HG03135 (cell line): ENCODE measurements at regions not wholly inside any gene's neighbourhood (a gene's known extent, or its start where the extent isn't known, plus 50 kb on each side); places are given as distances from the start of the nearest gene placed in this dataset.

Experiments
- ATAC-seq: cut with Tn5 transposase; IDR thresholded peaks from one replicate; pipeline ENCODE4 v1.9.1; 2021; ENCODE audit warnings: mild to moderate bottlenecking, moderate library complexity; ENCODE audit not compliant: unreplicated experiment

DNA sequence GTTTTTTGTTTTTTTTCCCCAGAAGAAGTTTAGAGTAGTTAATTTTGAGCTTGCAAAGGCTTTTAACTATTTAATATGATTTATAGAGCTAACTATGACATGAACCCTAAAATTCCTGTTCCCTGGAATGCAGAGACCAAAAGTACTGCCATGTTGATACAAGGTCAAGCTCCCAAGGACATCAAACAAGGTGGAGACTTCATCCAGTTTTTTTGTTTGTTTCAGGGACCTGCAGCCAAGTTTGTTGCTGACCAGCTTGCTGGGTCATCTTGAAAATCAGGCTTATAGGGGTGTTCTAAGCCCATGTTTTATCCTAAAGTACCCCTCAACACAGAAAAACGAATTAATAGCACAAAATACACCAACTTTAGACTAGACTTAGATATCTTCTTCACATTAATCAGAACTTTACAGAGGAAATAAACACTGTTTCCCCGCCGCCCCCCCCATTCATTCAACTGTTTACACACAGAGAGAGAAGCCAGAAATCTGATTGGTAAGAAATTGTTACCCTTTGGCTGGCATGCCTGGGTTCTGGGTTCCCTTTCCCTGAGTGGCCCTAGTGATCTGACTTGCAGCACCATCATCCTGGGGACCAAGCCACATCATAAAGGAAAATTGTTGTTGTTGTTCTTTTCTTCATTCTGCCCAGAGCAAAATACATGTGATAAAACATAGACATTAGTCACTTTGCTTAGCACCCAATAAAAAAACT lies 860.5 kb downstream of the CCSER2 start:
- no peak for ATAC-seq

DNA sequence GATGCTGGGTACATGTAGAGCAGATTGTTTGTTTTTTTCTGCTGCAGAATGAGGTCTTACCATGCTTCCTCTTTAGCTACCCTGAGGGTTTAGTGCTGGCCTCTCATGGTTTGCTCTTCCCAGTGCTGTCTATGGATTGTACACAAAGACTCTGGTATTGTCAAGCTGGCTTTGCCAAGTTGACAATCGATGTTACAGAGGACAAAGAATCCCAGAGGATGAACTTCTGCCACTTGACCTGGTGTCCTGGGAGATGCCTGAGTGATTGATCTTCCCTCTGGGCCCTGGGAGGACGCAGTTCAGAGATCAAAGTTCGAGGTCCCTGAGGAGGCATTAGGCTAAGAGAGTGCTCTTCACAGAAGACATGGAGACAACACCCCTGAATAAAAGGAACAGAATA lies 865.4 kb downstream of the CCSER2 start:
- ATAC-seq = no peak

DNA sequence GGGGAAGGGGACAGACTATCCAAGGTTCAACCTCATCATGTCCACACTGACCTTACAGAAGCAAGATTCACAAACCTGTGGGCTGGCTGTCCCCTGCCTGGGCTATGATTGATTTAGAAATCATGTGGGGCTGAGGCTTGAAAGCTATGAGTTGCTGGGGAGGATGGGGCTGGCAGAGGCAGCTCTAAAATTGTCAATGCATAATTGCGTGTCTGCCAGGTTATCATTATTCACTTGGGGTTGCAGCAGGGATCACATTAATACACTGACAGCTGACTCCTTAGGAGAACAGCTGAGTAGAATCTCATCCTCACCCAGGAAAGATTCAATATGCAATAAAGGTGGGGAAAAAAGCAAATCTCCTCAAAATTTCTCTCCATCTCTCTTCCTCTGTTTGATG lies 866.3 kb downstream of the CCSER2 start:
- ATAC-seq = no peak

DNA sequence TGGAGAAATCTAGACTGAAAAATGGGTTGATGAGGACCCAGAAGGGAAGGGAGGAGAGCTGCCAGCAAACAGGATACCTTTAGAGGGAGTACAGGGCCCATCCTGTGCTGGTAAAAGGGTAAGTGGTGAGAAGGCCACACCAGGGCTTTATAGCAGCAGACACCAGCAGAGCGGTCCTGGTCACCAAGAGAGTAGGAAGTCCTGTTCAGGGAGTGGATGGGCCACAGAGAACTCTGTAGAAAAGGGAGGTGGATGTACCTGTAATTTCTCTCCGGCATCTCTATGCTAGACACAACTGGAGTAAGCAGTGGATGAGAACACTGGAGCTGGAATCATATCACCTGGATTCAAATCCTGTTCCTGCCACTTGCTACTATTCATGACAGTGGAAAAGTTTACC lies 867.2 kb downstream of the CCSER2 start:
- no peak for ATAC-seq

DNA sequence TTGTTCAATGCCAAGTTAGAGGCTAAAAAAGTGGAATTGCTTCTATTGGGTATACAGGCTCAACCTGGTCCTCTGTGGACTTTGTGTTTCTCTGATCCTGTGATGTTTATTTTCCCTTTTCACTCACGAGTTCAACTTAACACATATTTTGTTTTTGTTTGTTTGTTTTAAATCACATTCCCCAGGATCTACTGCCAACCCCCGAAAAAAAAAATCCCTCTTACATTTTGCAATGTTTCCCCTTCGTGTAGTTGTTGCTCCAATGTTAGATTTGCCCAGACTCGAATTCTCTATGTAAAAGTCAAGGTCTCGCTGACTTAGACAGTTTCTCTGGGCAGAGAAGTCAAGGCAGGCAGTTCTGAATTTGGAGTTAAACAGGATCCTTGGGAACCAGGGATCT lies 876.4 kb downstream of the CCSER2 start:
- no peak for ATAC-seq

DNA sequence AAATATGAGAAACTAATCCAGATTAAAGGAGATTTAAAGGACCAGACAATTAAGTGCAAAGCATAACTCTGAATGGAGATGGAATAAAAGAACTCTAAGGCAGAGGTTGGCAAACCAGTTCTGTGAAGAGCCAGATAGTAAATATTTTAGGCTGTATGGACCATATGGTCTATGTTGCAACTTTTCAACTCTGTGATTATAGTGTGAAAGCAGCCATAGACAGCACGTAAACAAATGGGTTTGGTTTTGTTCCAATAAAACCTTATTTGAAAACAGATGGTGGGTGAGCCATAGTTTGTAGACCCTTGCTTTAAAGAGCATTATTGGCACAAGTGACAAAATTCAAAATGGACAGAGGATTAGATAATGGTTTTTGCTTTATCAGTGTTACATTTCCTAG lies 884.1 kb downstream of the CCSER2 start:
- no peak for ATAC-seq

DNA sequence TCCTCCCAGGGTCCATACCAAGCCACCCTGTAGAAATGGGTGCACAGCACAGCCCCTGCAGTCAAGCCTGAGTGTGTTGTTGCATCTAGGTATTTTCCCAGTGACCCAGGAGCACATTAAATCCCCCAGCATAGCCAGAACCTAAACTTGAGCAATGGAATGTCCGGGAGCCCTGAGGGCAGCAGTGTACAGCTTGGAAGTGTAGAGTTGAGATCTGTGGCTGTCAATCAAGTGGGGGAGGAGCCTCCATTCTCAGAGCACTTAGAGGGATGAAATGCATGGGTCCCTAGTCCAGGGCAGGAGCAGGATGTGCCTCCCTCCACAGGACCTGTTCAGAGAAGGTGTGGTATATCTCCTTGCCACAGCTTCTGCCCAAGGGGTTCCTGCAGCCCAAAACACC lies 885.1 kb downstream of the CCSER2 start:
- no peak for ATAC-seq

DNA sequence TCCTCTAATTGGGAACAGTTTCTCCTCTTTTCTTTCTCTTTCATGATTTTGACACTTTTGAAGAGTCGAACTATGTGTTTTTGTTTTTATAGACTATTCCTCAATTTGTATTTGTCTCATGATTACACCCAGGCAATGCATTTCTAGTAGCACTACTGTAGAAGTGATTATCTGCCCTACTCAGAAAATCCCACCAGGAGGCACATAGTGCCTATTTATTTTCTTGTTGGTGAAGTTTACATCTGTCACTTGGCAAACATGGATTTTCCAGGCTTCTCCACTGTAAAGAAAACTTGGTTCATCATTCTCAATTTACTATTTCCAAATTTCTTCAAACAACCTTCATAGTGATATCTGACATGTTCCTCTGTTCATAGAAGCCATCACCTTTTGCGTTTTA lies 893.9 kb downstream of the CCSER2 start:
- no peak for ATAC-seq

DNA sequence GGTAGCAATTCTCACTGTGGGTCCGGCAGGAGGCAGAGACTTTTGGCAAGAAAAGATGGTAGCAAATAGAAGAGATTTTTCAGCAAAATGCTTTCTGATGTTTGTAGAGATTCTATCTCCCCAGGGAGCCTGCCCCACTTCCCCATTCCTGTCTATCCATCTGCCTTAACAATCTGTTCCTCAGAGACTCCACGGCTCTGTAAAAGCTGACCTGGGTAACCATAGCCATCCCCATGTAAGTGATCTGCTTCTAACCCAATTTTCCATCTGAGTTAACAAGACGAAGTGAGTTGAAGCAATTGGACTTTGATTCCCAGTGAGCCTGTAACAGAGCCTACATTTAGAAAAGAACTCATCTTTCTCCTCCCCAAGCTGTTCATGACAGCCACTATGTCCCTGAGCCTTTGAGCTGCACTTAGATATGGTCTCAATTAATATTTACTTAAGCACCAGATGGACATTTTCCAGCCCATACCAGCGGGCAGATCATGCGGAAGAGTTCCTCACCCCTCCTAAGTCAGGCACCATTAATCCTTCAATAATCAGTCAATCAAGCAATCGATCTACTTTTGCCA lies 896.1 kb downstream of the CCSER2 start:
- no peak for ATAC-seq

DNA sequence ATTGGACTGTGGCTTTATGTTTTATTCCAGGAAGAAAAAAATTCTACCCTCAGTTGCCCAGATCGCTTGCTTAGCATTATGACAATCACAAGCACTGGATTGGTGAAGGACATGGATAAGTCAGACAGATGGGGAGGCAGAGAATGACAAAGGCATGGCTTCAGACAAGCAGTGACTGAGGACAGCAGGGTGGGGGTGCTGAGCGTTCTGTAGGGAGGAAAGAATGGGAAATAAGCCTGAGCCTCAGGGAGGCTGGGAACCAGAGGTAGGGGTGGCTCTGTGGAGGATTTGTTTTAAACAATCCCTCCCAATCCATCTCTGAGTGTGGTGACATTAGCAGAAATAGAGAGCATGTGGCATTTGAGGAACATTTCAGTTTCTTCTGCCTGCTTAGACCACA lies 896.9 kb downstream of the CCSER2 start:
- no peak for ATAC-seq

DNA sequence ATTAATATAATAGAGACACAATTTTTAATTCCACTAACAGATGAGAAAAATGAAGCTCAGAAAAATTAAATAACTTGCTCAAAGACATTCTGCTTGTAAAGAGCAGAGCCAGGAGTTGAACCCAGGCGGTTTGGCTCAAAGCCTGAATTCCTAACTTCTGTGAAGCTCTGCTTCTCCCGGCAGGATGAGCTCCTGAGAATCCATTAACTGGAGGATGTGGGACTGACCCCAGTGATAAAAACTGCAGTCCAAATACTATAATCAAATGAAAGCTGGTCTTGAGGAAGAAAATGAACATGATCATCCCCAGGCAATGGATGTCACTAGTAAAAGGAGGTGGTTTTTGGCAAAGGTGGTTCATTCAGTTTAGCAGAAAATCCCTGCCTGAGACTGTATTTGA lies 898.2 kb downstream of the CCSER2 start:
- no peak for ATAC-seq

DNA sequence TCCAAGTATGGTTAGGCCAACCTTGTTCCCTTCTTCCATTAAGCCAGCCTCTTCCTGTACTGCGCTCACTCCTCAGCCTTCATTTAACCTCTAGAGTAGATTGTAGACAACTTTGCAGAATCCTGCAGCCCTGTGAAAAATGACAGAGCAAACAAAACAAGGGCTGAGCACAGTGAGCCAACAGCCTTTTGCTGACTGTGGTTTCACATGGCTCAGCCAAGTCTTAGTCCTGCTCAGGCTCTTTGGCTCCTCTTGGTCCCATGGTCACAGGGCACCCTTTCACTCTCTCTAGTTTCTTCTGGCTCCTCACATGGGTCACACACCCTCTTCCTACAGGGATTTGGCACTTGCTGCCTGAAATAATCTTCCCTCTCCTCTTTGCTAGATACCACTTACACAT lies 900.3 kb downstream of the CCSER2 start:
- ATAC-seq = no peak

DNA sequence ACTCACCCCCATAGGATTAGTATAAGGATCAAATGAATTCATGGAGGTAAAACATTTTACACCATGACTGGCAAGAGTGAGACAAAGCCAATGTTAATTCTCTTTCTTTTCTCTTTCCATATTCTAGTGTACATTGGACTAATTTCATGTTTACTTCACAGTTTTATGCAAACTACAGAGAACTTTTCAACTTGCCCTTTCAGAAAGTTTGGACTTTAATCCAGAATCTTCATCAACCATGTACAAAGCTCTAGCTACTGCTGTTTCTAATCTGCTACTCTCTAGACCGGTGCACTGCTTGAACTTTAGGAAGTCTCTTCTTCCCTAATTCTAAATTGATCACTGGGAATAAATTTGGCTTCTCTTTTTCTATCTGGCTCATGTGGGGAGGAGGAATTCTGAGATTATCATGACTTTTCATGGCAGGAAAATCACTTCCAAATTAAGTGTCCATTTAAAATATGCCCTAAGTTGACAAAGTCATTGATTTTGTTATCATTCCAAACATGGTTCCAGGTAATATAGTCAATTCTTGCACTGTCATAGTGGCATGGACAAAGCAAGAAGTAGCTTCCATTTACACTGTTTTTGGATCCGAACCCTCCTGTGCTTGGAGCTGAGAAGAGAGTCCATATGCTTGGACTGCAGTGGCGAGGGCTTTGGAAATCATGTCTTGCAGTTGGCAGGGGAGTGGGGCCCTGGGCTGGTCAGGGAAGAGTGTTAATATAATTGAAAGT lies 903.3 kb downstream of the CCSER2 start:
- no peak for ATAC-seq

DNA sequence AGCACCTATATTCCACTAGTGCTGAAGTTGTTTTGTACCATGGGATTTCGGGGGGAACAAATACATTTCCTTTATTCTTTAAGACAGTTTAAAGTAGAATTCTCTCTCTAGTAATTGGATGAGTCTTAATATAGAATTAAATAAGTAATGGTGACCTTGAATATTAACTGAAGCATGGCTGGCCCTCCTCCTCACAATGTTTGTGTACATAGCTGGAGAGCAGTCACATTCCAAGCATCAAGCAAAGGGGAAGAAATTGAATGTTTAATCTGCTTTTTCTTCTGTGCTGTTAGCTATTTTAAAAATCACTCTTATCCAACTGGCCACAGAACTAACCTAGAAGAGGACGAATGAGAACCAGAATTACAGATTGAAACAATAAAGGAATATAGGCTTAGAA lies 906.9 kb downstream of the CCSER2 start:
- no peak for ATAC-seq

DNA sequence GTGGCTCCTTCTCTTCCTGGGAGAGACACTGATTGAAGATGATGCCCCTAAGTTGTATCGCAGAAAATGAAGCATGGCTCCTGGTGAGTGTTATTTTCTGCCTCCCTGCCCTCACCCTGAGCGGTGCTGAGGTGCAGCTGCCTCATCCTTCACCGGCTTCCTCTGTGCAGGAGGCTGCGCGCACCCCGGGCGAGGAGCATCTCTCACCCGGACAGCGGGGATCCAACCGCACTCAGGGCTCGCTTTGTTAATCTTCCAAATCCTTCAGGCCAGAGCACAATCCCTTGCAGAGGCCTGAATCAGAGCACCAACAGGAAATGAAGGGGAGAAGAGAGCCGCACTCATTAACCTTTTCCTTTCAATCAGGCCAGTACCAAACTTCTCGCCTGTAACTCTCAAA lies 910.3 kb downstream of the CCSER2 start:
- no peak for ATAC-seq

DNA sequence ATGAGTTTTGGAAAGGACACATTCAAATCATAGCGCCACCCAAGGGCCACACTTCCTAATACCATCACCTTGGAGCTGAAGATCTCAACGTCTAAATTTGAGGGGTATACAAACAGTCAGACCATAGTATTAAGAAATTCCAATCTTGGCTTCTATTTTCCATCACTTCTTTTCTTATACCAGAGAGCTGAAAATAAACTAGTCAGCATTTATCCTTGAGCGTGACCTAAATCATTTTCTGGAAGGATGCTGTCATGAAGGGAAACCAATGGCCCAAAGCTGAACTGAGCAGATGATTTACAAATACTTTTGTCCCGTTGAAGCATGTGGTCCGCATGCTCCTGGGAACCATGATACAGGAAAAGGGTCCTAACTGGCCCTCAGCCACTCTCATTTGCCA lies 921.9 kb downstream of the CCSER2 start:
- no peak for ATAC-seq

DNA sequence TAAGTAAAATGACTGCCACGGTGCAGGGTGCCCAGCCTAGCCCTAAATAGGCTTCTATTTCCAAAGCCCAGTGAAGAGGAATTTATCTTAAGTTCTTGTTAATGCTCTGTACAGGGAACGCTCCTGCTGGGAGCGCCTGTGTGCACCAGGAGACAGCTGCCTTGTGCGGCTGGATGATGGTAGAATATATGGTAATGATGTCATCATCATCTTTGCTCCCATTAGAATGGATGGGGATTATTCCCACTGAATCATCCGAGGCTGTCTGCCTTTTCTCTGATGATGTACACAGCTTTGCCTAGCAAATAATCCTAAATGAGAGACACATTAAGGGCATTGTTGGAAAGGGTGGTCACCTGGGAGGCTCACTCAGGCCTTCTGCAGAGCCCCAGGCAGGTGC lies 928.1 kb downstream of the CCSER2 start:
- ATAC-seq = no peak

DNA sequence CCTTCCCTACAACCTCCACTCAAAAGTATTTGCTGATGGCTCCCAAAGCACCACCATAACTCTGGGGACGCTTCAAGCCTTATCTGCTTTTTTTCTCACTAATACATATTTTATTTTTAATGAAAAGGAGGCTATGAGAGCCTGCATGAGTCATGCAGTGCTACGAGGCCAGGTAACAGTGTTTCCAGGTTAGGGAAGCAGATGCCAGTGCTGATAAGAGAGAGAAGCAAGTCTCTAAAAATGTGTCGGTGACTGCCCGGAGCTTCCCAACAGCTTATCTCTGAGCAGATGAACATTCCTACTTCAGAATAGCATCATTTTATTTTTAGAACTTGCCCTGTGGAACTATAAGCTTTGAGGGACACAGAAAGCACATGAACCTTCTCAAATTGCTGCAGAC lies 931.5 kb downstream of the CCSER2 start:
- ATAC-seq = no peak

DNA sequence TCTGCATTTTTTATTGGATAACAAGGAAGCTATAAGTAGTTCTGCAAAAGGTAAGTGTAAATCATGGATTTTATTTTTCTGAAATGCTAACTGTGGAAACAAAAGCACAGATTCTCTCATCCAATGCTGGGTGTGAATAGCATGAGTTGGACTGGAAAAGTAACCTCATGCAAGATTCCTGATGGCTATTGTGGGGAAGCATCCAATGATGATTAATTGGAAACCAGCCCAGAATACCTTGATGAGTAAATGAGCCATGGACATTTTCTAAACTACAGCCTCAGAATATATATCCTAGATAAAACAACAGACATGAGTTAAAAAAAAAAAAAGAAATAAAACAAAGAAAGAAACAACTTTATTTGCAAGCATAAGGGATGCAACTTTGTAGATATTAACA lies 934.6 kb downstream of the CCSER2 start:
- no peak for ATAC-seq

DNA sequence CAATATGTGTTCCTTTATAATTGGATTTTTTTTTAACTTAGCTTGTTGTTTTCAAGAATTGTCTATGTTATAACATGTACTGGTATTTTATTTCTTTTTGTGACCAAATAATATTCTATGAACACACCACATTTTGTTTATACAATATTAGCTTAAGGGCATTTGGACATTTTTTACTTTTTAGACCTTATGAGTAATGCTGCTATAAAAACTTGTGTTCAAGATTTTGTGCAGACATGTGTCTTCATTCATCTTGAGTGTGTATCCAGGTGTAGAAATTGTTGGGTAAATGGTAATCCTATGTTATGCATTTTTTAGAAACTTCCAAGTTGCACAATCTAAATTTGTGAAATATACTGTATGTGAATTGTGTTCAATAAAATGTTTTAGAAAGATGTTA lies 936.7 kb downstream of the CCSER2 start:
- no peak for ATAC-seq

DNA sequence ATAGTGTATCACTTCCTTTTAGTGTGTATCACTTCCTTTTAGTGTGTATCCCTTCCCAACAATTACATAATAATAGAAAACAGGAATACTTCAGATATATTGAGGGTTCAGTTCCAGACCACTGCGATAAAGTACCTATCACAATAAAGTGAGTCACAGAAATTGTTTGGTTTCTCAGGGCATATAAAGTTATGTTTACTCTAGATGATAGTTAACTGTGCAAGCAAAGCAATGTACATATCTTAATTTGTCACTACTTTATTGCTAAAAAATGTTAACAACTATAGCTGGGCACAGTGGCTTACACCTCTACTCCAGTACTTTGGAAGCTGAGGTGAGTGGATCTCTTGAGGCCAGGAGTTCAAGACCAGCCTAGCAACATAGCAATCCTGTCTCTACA lies 938.4 kb downstream of the CCSER2 start:
- no peak for ATAC-seq

DNA sequence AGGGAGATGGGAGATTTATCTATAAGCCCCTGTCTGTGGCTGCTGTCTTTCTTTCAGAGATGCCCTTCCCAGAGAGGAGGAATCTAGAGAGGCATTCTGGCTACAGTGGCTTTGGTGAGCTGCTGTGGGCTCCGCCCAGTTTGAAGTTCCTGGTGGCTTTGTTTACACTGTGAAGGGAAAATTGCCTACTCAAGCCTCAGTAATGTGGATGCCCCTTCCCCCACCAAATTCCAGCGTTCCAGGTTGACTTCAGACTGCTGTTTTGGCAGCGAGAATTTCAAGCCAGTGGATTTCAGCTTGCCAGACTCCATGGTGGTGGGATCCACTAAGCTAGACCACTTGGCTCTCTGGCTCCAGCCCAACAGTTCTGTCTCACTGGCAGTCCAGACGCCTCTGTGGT lies 951.6 kb downstream of the CCSER2 start:
- ATAC-seq = no peak
